GM12875 (cell line): ENCODE measurements at regions not wholly inside any gene's neighbourhood (a gene's known extent, or its start where the extent isn't known, plus 50 kb on each side); places are given as distances from the start of the nearest gene placed in this dataset.
"Not testable (repeated sequence)": the region's sequence is repeated elsewhere in the genome, so short reads cannot be mapped to it uniquely, and the experiment has no call there.

Source experiments
- H3K4me3 ChIP-seq: one replicate; pipeline ENCODE4 v1.5.1; 2011; ENCODE audit warnings: low read depth, low read length, control low read depth
- TF ChIP-seq, protein P1 (sequence below): IDR thresholded peaks from 2 replicates; pipeline ENCODE4 v1.5.1; 2011; ENCODE audit warnings: low read depth, mild to moderate bottlenecking, control low read depth, inconsistent platforms, low read length, moderate library complexity, borderline replicate concordance; ENCODE audit not compliant: insufficient read depth

DNA sequence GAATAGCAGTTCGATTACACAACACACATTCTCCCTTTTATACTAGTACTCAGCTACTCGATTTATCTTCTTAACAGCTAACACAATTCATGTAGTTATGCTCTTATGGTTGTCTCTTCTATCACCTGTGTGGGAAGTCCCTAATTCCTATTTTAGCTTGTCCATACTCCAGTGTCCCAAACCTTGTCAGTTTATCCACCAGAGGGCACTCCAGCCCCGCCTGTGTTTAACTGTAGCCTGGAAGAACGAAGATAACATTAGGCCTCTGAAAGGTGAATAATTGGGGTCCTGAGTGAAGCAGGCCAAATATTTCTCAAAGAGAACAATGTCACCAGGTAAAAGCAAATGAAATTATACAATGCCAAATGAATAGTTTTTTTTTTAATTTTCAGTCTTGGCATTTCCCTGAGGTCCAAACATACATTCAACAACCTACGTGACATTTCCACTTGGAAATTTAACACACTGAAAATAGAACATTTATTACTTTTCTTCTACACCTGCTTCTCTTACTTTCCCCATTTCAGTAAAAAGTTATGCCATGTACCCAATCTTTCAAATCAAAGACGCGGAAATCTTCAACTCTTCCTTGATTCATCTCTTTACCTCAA is 560.7 kb downstream of the HTR1A start:
- no peak overlapping the region for H3K4me3 ChIP-seq
- TF ChIP-seq, protein P1, sequence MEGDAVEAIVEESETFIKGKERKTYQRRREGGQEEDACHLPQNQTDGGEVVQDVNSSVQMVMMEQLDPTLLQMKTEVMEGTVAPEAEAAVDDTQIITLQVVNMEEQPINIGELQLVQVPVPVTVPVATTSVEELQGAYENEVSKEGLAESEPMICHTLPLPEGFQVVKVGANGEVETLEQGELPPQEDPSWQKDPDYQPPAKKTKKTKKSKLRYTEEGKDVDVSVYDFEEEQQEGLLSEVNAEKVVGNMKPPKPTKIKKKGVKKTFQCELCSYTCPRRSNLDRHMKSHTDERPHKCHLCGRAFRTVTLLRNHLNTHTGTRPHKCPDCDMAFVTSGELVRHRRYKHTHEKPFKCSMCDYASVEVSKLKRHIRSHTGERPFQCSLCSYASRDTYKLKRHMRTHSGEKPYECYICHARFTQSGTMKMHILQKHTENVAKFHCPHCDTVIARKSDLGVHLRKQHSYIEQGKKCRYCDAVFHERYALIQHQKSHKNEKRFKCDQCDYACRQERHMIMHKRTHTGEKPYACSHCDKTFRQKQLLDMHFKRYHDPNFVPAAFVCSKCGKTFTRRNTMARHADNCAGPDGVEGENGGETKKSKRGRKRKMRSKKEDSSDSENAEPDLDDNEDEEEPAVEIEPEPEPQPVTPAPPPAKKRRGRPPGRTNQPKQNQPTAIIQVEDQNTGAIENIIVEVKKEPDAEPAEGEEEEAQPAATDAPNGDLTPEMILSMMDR = peak; percentile 58; the same call in 1 of the 2 replicates

DNA sequence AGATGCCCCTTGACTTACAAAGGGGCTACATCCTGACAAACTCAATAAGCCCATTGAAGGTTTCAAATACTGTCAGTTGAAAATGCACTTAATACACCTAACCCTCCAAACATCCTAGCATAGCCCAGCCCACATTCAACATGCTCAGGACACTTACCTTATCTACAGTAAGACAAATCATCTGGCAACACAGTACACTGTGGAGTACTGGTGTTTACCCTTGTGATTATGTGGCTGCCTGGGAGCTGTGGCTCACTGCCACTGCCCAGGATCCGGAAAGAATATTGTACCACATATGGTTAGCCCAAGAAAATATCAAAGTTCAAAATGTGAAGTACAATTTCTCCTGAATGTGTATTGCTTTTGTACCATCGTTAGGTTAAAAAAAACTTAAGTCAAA is 562.2 kb downstream of the HTR1A start:
- no peak overlapping the region for H3K4me3 ChIP-seq
- TF ChIP-seq, protein P1 = no peak

DNA sequence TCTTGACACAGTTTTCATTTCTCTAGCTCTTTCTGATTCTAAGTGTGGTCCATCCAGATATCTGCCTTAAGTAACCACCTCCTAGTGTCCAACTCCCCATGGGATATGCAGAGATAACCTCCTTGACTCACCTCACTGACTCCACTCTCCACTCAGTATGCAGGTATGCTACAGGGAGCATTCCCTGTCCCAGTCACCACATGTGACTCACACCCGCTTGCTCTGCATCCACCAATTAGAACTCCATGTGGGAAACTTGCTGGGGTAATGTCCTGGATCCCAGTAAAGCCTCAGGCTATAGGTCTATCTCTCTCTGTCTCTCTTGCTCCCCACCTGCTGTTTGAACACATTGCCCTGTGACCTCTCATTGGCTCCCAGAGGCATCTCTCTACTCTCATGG is 563.9 kb downstream of the HTR1A start:
- TF ChIP-seq, protein P1 = no peak
- H3K4me3 ChIP-seq = no peak overlapping the region

DNA sequence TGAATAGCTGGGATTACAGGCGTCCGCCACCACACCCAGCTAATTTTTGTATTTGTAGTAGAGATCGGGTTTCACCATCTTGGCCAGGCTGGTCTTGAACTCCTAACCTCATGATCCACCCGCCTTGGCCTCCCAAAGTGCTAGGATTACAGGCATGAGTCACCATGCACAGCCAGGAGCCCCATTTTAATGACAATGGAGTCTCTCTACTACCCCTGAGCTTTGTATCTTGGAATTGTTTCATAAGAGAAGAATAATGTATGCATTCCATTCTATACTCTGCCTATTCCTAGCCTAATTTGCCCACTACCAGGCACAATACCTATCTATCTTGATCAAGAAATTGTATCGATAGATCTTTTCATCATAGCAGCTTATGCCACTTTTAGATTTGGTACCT is 574.1 kb downstream of the HTR1A start:
- not testable (repeated sequence) for H3K4me3 ChIP-seq

DNA sequence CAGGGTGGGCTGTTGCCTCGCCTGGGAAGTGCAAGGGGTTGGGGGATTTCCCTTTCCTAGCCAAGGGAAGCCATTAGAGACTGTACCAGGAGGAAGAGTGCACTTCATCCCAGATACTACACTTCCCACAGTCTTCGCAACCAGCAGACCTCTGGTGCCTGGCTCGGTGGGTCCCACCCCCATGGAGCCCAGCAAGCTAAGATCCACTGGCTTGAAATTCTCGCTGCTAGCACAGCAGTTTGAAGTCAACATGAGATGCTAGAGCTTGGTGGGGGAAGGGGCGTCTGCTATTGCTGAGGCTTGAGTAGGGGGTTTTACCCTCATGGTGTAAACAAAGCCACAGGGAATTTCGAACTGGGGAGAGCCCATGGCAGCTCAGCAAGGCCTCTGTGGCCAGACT is 586.4 kb downstream of the HTR1A start:
- TF ChIP-seq, protein P1 = no peak

DNA sequence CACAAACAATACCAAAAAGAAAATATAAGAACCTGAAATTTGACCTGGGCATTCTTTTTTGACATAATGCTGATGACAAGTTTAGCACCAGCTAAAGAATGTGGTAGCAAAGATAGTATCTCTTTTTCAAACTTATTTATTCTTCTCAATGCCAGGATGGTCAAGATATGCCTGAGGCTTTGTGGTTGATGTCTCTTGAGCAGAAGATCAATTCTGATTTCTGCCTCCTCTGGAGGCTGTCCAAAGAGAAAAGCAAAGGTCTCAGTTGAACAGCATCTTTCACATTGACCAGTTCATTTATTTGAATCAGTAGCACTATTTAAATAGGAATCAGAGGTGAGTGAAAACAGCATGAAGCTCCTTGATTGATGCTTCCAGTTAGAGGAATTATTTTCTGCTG is 588.2 kb downstream of the HTR1A start:
- TF ChIP-seq, protein P1 = no peak
- H3K4me3 ChIP-seq = no peak overlapping the region

More for the DNA sequence above, 586.4 kb downstream of the HTR1A start:
- no peak overlapping the region for H3K4me3 ChIP-seq

DNA sequence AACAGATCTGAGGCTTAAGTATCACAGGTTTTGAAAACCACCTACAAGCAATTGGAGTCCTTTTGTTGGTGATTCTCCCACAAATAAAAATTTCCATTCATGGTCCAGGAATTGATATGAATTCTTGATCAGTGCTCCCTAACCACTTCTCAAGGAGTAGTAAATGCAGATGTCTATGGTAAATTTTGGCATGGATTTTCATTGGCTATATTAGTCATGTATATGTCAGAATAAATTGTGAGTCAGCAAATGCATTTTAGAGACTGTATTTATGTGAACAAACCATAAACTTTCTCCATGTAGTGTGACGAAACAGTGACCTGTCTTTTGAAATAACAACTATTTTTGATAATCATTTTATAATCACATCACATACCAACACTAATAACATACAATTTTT is 611.1 kb downstream of the HTR1A start:
- TF ChIP-seq, protein P1 = no peak
- no peak overlapping the region for H3K4me3 ChIP-seq

DNA sequence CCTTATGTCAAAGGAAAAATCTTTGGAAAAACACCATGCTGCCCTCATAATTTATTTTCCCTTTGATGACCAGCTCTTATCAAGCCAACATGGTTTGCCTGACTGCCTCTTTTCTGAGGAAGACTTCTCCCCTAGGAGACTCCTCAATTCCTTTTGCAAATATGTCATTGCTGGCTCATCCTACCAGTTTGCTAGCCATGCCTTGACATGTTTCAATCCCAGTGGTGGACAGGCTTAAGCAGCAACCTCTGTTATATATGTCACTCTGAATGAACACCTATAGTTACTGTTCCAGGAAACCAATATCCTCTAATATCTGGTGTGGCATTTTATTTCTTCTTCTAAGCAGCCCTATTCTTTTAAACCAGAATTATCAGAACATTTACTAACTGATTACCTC is 615.8 kb downstream of the HTR1A start:
- no peak overlapping the region for H3K4me3 ChIP-seq
- TF ChIP-seq, protein P1 = no peak
